Kidney epithelial cell (primary cell): ENCODE measurements at regions not wholly inside any gene's neighbourhood (a gene's known extent, or its start where the extent isn't known, plus 50 kb on each side); places are given as distances from the start of the nearest gene placed in this dataset.
A peak's percentile ranks its signal among the peaks of the same experiment; 100 is the strongest.

Experiments used
- DNase-seq: peaks from one replicate; pipeline ENCODE4 v3.0.0-alpha.2; 2010; ENCODE audit warnings: low read depth
- H3K27me3 ChIP-seq: 2 replicates; pipeline ENCODE4 v1.6.0; 2011; ENCODE audit warnings: low read length; ENCODE audit not compliant: control insufficient read depth, insufficient read depth
- H3K36me3 ChIP-seq: 2 replicates; pipeline ENCODE4 v1.5.1; 2011; ENCODE audit warnings: low read length; ENCODE audit not compliant: control insufficient read depth, insufficient read depth
- H3K4me3 ChIP-seq: 2 replicates; pipeline ENCODE4 v1.5.1; 2011; ENCODE audit warnings: low read depth, mild to moderate bottlenecking, control low read depth, low read length
- TF ChIP-seq, protein P1 (sequence below): IDR thresholded peaks from 2 replicates; pipeline ENCODE4 v1.5.1; 2011; ENCODE audit warnings: mild to moderate bottlenecking, moderate library complexity, low read length, control low read depth, inconsistent platforms; ENCODE audit not compliant: insufficient read depth, poor library complexity, severe bottlenecking

DNA sequence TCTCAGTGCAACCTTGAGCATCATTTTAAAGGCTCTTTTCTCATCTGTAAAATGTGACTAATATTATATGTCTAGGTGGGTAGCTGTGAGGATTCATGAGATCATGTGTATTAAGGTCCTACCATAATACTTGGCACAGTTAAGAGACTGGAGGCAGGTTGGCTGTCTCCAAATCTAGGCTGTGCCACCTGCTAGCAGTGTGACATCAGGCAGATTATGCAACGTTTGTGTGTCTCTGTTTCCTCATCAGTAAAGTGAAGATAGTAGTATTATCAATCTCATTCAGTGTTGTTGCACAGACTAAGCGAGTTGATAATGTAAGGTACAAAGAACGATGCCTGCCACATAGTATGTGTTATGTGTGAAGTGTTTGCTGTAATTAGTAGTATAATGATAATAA is 227.4 kb downstream of the SAMD5 start:
- H3K27me3 ChIP-seq, result no peaks in the 10 kb centered on the region
- TF ChIP-seq, protein P1, sequence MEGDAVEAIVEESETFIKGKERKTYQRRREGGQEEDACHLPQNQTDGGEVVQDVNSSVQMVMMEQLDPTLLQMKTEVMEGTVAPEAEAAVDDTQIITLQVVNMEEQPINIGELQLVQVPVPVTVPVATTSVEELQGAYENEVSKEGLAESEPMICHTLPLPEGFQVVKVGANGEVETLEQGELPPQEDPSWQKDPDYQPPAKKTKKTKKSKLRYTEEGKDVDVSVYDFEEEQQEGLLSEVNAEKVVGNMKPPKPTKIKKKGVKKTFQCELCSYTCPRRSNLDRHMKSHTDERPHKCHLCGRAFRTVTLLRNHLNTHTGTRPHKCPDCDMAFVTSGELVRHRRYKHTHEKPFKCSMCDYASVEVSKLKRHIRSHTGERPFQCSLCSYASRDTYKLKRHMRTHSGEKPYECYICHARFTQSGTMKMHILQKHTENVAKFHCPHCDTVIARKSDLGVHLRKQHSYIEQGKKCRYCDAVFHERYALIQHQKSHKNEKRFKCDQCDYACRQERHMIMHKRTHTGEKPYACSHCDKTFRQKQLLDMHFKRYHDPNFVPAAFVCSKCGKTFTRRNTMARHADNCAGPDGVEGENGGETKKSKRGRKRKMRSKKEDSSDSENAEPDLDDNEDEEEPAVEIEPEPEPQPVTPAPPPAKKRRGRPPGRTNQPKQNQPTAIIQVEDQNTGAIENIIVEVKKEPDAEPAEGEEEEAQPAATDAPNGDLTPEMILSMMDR, result no peak
- H3K36me3 ChIP-seq, result no peaks in the 10 kb centered on the region
- no peak for DNase-seq
- H3K4me3 ChIP-seq, result no peak overlapping the region

DNA sequence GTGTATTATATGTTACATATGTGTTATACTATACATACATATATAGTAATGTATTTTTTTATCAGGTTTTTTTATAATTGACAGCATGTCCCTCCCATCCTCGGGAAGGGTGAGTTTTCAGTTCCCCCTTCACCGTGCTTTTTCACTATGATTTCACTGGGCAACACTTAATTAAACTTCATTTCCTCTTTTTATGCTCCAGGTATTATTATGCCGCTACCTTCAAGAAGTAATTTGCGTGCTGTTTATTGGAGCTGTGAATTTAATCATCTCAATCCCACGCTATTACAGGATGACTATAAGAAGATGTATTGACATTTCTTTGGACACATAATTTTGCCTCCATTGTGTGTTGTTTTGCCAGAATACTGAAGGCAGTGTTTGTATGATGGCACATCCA is 228.6 kb downstream of the SAMD5 start:
- TF ChIP-seq, protein P1, result no peak
- DNase-seq, result no peak
- no peaks in the 10 kb centered on the region for H3K27me3 ChIP-seq
- H3K4me3 ChIP-seq, result no peak overlapping the region
- H3K36me3 ChIP-seq, result no peaks in the 10 kb centered on the region

DNA sequence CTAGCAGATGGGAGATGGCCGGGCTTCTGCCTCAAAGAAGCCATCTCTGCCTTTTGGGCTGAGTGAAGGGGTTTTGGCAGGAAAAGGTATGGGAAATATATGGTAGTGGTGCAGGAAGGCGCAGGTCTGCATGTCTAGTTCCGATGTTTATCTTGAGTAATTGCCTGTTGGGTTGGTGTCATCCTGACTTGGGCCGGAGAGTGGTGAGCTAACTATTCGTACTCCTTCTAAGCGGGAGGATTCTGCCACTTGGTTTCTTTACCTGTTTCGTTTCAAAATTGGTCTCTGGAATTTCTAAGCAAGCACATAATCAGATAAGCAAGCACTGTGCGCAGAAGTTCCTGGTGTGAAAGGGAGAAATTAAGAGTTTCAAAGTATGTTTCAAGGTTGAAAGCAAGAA is 229.6 kb downstream of the SAMD5 start:
- no peak for DNase-seq
- no peak overlapping the region for H3K4me3 ChIP-seq
- no peaks in the 10 kb centered on the region for H3K36me3 ChIP-seq
- H3K27me3 ChIP-seq, result no peaks in the 10 kb centered on the region
- TF ChIP-seq, protein P1, result no peak

DNA sequence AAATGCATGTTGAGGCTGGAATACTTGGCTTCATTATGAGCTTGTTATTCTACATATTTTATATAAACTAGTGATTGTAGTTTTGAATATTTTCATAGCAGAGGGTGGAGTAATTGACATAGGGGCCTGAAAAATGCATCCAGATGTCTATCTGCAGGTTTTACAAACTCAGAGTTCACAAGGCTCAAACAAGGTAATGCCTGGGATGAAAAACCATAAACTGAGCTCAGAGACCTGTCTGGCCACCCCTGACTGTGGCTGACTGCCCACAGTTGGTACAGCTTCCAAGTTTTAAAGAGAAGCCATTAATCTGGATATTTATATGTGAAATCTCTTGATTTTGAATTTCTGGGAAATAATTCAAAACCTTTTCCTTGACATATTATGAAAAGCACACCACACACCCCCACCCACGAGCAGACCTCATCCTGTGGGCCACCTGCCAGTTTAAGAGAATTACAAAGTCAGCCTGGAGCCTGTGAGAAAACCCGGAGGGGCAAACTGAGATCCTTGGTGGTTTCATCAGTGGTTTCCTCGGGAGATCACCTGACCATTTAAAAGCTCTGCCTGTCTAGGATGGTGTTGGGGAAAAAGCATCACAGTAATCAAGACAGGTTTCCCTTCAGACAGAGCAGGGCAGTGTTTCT is 230.1 kb downstream of the SAMD5 start:
- Histone ChIP-seq H3K27me3 (no peaks in the 10 kb centered on the region), H3K36me3 (no peaks in the 10 kb centered on the region), H3K4me3 (no peak overlapping the region)
- TF ChIP-seq, protein P1, result no peak
- peak; percentile 7 for DNase-seq

DNA sequence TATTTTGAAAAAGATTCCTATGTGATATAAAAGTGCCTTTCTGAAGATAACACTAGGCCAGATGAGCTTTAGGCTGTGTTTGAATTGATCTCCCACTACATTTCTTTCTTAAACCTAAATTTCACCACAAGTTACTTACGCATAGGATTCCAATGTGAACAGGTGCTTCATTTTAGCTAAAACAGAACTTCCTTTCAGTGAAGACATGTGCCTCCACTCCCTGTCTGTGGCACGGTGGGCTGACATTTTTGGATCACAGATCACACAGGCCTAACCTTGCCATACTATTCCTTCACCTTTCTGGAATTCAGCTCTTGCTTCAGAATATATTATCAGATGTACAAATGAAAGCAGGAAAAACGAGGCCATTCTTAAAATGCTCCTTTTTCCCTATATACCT is 231.8 kb downstream of the SAMD5 start:
- no peak for DNase-seq
- Histone ChIP-seq H3K4me3 (no peak overlapping the region), H3K36me3 (no peaks in the 10 kb centered on the region), H3K27me3 (no peaks in the 10 kb centered on the region)
- TF ChIP-seq, protein P1, result no peak

DNA sequence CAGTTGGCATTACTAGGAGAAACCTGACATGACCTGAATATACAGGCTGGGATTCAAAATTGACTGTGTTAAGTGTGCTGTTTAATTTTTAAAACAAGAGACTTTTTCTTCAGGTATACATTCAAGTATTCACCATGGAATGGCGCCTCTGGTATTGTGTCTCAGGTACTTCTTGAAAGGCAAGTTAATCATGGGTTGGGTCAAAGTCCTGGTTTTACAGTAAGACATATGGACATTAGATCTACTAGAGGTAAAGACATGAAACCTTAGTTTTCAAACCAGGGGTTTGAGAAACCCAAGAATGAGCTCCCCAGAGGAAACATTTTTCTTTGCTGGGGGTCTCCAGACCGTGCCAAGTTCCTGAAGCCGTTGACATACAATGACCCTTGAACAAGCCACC is 232.4 kb downstream of the SAMD5 start:
- Histone ChIP-seq H3K36me3 (no peaks in the 10 kb centered on the region), H3K27me3 (no peaks in the 10 kb centered on the region), H3K4me3 (no peak overlapping the region)
- DNase-seq, result no peak
- TF ChIP-seq, protein P1, result no peak
